ENCODE measurements at regions not wholly inside any gene's neighbourhood (a gene's known extent, or its start where the extent isn't known, plus 50 kb on each side); places are given as distances from the start of the nearest gene placed in this dataset.

DNA sequence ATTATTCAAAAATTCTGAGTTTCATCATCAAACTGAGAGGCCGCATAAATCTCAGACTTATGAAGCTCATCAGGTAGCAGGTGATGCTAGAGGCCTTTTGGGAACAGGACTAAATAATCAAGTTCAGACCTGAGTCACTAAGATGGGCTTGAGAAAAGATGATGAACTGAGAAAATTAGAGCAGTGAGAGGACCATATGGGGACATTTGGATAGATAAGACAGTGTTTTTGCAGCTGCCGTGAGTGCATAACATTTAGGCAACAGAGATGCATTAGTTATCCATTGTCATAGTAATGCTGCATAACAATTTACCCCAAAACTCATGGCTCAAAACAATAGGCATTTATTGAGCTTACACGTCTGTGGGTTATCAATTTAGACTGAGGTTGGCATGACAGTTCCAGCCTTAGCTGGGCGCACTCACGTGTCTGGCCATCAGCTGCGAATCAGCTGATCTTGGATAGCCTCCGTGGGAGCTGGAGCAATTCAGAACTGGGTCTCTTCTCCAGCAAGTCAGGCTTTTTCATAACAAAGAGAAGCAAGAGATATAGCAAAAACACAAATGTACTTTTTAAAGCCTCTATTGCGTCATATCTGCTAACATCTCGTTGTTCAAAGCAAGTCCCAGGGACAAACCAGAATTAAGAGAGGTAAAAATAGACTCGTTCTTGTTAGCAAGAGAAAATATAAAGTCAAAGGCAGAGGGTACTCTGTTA lies 72.8 kb downstream of the CAPZA3 start:
- TF ChIP-seq, protein P1, sequence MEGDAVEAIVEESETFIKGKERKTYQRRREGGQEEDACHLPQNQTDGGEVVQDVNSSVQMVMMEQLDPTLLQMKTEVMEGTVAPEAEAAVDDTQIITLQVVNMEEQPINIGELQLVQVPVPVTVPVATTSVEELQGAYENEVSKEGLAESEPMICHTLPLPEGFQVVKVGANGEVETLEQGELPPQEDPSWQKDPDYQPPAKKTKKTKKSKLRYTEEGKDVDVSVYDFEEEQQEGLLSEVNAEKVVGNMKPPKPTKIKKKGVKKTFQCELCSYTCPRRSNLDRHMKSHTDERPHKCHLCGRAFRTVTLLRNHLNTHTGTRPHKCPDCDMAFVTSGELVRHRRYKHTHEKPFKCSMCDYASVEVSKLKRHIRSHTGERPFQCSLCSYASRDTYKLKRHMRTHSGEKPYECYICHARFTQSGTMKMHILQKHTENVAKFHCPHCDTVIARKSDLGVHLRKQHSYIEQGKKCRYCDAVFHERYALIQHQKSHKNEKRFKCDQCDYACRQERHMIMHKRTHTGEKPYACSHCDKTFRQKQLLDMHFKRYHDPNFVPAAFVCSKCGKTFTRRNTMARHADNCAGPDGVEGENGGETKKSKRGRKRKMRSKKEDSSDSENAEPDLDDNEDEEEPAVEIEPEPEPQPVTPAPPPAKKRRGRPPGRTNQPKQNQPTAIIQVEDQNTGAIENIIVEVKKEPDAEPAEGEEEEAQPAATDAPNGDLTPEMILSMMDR (IDR thresholded peaks at IDR 0.05; ENCODE audit: extremely low read depth, missing control alignments) = no peak

DNA sequence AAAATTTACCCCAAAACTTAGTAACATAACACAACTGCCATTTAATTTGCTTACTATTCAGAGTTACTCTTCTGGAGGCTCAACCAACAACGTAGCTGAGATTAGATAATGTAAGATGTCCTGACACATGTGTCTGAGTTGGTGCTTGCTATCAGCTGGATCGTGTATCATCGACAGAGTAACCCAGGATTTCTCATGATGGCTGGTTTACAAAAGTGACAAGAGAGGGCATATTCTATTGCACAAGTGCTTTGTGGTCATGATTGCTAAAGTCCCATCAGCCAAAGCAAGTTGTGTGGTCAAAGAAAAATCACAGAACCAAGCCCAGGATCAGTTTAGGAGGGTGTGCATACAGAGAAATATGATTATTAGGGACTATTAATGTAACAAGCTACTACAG lies 73.4 kb downstream of the CAPZA3 start:
- TF ChIP-seq, protein P1 (IDR thresholded peaks at IDR 0.05; ENCODE audit: extremely low read depth, missing control alignments) = no peak
- no peak for DNase-seq (ENCODE audit: low spot score)

More for the DNA sequence above, 72.8 kb downstream of the CAPZA3 start:
- no peak for DNase-seq (ENCODE audit: low spot score)

DNA sequence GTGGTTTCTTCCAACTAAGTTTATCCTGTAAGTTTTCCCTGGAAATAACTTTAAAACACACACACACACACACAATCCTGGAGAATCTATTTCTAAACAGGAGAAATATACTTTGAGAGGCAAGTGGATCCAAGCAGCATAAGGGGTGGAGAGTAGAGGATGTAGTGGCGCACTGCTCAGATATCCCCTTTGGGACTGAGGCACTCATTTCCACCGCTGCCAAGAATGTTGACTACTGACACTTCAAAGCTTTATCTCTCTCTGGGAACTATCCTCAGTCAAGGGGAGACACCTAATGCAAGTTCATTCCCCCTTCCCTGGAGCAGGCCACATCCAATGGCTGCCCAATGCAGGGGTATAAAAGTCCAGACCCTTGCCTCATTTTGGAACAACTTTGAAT lies 75.8 kb downstream of the CAPZA3 start:
- no peak for DNase-seq (ENCODE audit: low spot score)
- TF ChIP-seq, protein P1 (IDR thresholded peaks at IDR 0.05; ENCODE audit: extremely low read depth, missing control alignments) = no peak

DNA sequence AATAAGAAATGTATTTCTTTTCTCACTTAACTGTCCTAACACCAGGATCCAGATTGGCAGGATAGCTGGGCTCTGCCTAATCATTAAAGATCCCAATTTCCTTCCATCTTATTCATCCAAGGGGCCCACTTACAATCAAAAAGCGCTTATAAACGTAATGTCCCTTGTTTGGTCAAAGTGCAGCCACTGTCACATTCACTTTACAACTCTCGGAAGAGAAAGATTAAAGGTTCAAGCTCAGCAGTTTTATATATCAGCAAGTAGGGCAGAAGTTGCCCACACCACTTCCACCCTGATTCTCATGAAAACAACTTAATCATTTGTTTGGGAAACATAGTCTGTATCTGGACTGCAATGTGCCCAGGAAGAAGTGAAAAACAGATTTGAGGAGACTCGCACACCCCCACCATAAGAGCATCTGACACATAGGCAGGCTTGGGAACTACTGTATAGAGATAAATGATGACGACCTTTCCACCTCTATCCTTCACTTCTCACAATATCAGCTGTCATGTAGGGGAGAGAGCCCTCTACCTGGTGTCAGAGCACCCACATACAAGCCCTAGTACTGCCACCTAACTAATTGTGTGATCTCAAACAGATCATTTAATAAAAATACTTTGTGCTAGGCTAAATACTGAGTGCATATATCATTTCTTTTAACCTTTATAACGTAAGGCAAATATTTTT lies 80.8 kb downstream of the CAPZA3 start:
- no peak for DNase-seq (ENCODE audit: low spot score)
- TF ChIP-seq, protein P1 (IDR thresholded peaks at IDR 0.05; ENCODE audit: extremely low read depth, missing control alignments) = no peak

DNA sequence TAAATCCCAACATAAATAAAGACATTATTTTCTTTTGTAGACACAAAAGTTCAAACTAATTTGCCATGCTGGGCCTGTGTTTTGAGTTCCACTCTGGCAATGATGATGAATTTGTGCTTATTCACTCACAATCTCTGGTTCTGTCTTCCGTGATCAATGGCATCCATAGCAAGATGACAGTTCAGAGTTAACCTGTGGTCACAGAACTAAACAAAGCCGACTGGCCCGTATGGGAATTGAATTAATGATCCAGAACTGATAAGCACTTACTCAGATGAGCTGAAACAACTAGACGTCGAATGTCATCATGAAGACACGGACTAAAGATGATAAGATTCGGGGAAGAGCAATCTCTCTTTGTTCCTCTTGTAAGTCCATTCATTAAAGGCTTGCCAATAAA lies 81.6 kb downstream of the CAPZA3 start:
- DNase-seq (ENCODE audit: low spot score) = no peak
- TF ChIP-seq, protein P1 (IDR thresholded peaks at IDR 0.05; ENCODE audit: extremely low read depth, missing control alignments) = no peak

DNA sequence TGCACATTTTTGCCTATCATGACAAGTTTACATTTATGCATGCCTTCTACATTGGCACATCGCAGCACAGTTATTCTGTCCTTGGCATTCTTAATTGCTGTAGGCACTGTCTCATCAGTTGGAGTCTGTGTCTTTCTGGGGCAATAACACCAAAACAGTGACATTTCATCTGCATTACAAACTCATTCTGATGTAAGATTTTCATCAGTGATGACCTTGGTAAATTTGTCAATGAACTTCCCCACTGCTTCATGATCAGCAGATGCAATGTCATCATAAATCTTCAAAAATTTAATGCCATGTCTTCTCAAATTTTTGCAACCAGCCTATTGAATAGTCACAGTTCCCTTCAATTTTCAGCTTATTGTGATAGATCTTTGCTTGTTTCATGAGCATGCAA lies 85.5 kb downstream of the CAPZA3 start:
- TF ChIP-seq, protein P1 (IDR thresholded peaks at IDR 0.05; ENCODE audit: extremely low read depth, missing control alignments) = no peak
- no peak for DNase-seq (ENCODE audit: low spot score)

DNA sequence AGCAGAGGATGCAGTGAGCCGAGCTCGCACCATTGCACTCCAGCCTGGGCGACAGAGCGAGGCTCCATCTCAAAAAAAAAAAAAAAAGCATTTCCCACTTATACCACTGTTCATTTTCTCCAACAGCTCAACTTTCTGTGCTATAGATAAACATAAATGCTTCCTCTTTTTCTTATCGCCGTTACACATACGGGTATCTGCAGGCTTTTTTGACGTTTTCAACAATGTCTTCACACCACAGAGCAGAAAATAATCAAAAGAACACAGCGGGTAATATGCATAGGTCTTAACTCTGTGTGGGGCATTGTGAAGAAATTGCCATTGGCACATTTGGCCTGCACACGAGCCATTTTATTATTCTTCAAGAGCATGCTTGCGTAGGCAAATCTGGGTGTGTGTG lies 86.4 kb downstream of the CAPZA3 start:
- TF ChIP-seq, protein P1 (IDR thresholded peaks at IDR 0.05; ENCODE audit: extremely low read depth, missing control alignments) = no peak
- no peak for DNase-seq (ENCODE audit: low spot score)

Measured in GM20000 (cell line).